Glomerular visceral epithelial cell (primary cell): ENCODE measurements at regions not wholly inside any gene's neighbourhood (a gene's known extent, or its start where the extent isn't known, plus 50 kb on each side); places are given as distances from the start of the nearest gene placed in this dataset.

Experiments used
- DNase-seq: peaks from one replicate; pipeline ENCODE4 v3.0.0-alpha.2; 2016; ENCODE audit errors: extremely low spot score

GRCh38 chr16:49910541-49911071, 54.7 kb upstream of the ZNF423 start:
- DNase-seq = no peak

- DNase-seq = no peak
These were observed 55.5 kb upstream of the ZNF423 start for GRCh38 chr16:49911430-49911829.

DNA sequence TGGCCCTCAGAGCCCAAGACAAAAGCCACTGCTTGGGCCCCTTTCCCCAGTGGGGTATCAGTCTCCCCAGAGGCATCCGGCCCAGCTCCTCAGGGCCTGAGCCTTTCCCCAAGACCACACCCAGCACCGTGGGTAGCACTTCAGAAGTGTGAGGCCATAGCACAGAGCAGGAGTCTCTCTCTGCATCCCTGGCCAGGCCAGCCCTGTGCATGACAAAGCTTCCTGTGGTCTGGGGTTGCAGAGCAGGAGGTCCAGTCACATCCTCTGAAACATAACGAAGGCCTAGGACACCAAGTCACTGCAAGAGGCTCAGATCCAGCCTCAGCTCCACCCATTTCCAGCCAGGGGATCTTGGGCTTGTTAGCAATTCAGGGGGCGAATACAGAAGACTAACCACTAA, 56.8 kb upstream of the ZNF423 start:
- DNase-seq = no peak

- no peak for DNase-seq
These were observed 57.8 kb upstream of the ZNF423 start for GRCh38 chr16:49913720-49914119.

GRCh38 chr16:49914657-49915056, 58.7 kb upstream of the ZNF423 start:
- DNase-seq = no peak

- no peak for DNase-seq
These were observed 62.3 kb upstream of the ZNF423 start for GRCh38 chr16:49918257-49918656.

DNA sequence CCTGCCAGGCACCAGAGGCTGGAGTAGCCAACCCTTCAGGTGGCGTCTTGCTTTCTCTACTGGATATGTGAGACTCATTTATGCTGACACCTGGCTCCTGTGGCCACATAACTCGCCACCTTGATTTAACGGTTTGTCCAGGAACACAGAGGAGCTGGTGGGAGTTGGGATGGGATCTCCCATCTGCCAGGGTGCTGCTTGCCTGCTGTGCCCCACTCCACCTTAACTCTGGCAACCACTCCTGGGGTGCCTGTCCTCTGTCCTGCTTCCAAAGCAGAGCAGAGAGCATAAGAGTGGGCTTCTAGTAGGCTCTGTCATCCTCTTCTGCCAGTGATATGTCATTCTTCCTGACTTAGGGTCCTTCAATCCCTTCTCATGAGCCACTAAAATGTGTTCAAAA, 63.4 kb upstream of the ZNF423 start:
- no peak for DNase-seq

GRCh38 chr16:49920397-49920796, 64.5 kb upstream of the ZNF423 start:
- DNase-seq = no peak

DNA sequence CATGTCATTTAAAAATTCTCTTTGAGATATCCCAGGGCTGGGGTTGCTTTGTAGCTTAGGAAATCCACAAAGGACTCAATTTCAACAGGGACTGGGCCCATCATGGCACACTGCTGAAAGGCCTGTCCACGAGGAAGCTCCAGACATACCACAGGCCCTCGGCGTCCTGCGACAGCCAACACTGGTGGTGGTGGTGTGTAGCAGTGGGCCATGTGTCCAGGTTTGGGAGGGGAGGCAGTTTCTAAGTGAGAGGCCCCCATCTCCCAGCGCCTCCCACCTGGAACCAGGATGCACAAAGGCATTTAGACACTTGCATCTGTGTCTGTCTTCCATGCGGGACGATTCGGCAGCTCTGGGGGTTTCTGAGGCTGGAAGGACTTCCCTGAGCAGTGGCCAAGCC, 65.2 kb upstream of the ZNF423 start:
- no peak for DNase-seq

DNA sequence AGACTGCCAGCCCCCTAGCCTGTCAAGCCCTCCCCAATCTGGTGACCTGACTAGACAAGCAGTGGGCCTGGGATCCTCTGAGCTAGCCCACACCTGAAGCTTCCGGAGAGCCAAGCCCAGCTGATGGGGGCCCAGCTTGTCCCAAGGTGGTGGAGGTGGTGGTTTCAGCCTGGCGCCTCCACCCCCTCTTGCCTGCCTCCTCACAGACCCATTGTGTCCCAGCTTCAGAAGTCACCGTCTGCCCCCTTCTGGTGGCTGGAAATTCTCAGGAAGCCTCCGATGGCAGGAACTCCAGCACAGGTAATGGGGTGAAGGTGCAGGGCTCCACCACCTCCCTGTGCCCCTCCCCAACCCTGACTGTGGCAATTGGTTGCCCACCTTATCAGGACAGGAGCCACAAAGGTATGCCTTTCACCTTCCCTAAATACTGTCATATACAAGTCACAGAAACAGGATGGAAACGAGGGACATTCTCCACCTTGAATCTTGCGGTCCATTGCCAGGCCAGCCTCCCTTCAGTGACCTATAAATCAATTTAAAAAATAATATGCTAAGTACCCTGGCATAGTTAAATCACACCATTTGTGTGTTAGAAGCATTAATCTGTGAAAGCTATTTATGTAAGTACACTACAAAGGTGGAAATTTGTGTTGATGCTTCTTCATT, 66.0 kb upstream of the ZNF423 start:
- DNase-seq = peak; percentile 9

GRCh38 chr16:49923411-49923810, 67.5 kb upstream of the ZNF423 start:
- no peak for DNase-seq

GRCh38 chr16:49924078-49924477, 68.2 kb upstream of the ZNF423 start:
- DNase-seq = no peak

DNA sequence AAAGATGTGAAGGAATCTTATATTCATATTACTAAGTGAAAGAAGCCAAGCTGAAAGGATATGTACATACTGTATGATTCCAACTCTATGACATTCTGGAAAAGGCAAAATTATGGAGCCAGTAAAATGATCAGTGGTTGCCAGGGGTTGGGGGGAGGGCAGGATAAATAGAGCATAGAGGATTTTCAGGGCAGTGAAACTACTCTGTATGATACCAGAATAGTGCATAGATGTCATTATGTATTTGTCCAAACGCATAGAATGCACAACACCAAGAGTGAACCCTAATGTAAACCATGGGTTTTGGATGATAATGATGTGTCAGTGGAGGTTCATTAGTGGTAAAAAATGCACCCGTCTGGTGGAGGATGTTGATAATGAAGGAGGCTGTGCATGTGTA, 71.0 kb upstream of the ZNF423 start:
- DNase-seq = no peak

DNA sequence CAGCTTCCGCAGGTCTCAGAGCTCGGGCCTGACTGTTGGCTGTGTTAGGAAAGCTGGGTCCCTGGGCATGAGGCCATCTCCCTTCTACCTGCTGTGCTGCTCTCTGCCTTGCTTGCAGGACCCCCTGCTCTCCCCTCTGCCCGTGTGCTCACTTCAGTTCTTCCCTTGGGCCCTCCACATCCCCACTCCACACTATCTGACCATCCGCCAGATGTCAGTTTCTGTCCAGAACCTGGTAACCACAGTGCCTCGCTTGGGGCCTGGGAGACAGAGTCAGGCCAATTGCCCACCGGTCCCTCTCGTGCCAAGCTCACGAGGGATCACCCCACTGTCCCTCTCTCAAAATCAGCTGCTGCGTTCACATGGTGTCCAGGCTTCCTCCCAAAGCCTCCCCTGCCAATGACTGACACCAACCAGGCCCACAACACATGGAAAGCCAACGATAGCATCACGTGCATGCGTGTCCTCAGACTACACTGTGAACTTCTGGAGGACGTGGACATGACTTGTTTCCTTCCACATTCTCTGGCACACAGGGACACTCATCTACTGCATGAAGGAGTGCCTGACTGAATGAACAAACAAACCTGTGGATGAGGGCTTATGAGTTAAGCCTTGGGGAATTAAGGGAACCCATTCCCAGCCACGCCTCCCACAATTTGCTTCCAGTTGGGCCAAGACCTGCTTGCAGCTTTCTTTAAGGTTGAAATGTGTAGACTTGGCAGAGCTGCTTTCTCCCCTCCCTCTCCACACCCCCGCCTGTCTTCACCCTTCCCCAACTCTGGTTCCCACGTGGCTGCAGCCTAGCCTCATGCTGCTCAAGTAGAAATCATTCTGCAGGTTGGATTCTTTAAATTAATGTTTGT, 72.5 kb upstream of the ZNF423 start:
- no peak for DNase-seq

DNA sequence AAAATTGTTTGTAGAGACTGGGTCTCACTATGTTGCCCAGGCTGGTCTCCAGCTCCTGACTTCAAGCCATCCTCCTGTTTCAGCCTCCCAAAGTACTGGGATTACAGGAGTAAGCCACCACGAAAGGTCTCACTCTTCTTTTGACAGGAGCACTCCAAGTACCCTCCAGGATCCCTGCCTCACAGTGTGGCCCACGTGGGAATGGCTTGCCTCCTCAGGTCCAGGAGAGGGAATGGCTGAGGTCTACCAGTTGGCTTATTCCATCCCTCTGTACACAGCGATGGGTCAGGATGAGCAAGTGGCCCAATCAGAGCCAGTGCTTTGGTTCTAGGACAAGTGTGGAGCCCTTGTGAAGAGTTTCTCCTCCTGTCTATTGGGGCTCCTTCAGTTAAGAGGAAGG, 73.7 kb upstream of the ZNF423 start:
- no peak for DNase-seq

DNA sequence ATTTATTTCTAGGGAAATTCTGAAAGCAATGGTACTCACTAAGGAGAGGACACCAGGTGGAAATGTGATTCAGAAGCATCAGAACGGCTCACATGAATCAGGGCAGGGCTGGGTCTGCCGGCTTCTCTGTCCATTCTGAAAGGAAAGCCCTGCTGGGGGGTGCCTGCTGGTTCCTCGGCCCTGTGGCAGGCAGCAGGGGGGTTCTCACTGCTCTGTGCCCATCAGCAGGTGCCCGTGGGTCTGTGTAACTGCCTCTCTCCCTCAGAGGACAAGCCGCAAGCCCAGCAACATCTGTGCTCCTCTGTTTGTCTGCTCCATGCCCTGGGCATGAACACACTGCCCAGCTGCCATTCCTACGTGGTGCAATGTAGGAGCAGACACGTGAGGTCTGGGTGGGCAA, 74.9 kb upstream of the ZNF423 start:
- DNase-seq = no peak

GRCh38 chr16:49931266-49931665, 75.4 kb upstream of the ZNF423 start:
- no peak for DNase-seq

- no peak for DNase-seq
These were observed 76.0 kb upstream of the ZNF423 start for GRCh38 chr16:49931916-49932315.

GRCh38 chr16:49932434-49932833, 76.5 kb upstream of the ZNF423 start:
- DNase-seq = no peak

GRCh38 chr16:49932946-49933345, 77.0 kb upstream of the ZNF423 start:
- DNase-seq = no peak

DNA sequence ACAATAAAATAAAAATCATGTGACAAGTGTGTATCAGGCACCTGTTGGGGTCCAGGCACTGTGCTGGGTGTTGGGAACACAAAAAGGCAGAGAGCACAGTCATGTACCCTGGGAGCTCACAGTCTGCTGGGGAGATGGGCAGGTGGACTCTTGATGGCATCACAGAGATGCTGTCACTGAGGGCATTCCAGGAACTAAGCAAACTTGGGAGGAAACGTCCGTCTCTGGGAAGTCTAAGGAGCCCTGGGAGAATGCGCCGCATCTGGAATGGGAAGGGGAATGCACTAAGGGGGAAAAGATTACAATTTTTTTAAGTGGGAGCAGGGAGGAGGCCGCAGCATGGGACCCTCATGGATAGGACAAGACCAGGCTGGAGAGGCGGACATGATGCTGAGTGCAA, 80.9 kb upstream of the ZNF423 start:
- DNase-seq = no peak

DNA sequence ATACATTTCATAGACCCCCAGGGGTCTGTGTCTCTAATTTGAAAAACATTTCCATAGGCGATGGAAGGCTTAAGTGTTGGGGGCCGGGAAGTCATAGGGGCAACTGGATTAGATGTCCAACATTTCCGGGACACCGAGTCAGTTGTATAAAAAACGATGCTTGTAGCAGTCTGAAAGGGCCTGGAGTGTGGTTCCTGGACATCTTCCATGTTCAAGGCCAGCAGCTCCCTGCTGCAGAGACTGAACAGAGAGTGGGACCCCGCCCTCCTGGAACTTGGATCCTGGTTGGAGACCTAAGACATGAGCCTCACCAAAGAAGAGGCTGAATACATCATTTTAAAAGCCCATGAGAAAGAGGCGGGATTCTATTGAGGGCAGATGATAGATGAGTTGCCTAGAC, 82.0 kb upstream of the ZNF423 start:
- no peak for DNase-seq

GRCh38 chr16:49939495-49939894, 83.6 kb upstream of the ZNF423 start:
- no peak for DNase-seq
